WTC11 (cell line): ENCODE measurements at regions not wholly inside any gene's neighbourhood (a gene's known extent, or its start where the extent isn't known, plus 50 kb on each side); places are given as distances from the start of the nearest gene placed in this dataset.

ENCODE experiments used
- ATAC-seq: fragments of 200-7000 bp; cut with Tn5 transposase; 2 replicates; pipeline ENCODE4 v1.10.0; 2021; ENCODE audit warnings: mild to moderate bottlenecking, moderate library complexity
- CTCF ChIA-PET: fragments of 300-600 bp; sonication (Branson Sonifier 250); formaldehyde crosslinking; loops from one replicate; lab custom pipeline; 2021; ENCODE audit warnings: antibody characterized with exemption; lab: Charles Lee
- POLR2A ChIA-PET: fragments of 350-600 bp; sonication (Branson Sonifier 250); formaldehyde crosslinking; loops from one replicate; lab custom pipeline; 2021; ENCODE audit warnings: antibody characterized with exemption; lab: Charles Lee
- DNase-seq: peaks from one replicate; pipeline ENCODE4 v3.0.0; 2021; ENCODE audit warnings: low spot score
- H3K27ac Mint-ChIP-seq: 2 replicates; pipeline ENCODE4 v1.8.0; 2021; ENCODE audit warnings: mixed read lengths
- H3K27me3 Mint-ChIP-seq: 2 replicates; pipeline ENCODE4 v1.8.0; 2021; ENCODE audit warnings: low read depth, mild to moderate bottlenecking, moderate library complexity, mixed read lengths
- H3K36me3 Mint-ChIP-seq: 2 replicates; pipeline ENCODE4 v1.8.0; 2021; ENCODE audit warnings: mixed read lengths
- H3K4me1 Mint-ChIP-seq: 2 replicates; pipeline ENCODE4 v1.8.0; 2022; ENCODE audit warnings: mixed read lengths
- H3K4me3 Mint-ChIP-seq: 2 replicates; pipeline ENCODE4 v1.8.0; 2021; ENCODE audit warnings: mild to moderate bottlenecking, moderate library complexity, mixed read lengths
- H3K9me3 Mint-ChIP-seq: 2 replicates; pipeline ENCODE4 v1.8.0; 2021; ENCODE audit warnings: mixed read lengths
- ARID4B ChIP-seq: sonication (generic); formaldehyde crosslinking; IDR thresholded peaks from 2 replicates; pipeline ENCODE4 v1.8.0; 2023; ENCODE audit warnings: missing genetic modification reagents, mild to moderate bottlenecking, borderline replicate concordance
- EMX1 ChIP-seq: fragments of 250-450 bp; sonication (Bioruptor Pico); IDR thresholded peaks from 2 replicates; pipeline ENCODE4 v1.8.0; 2021; ENCODE audit warnings: mild to moderate bottlenecking
- ETV6 ChIP-seq: sonication (generic); formaldehyde crosslinking; IDR thresholded peaks from 2 replicates; pipeline ENCODE4 v1.8.1; 2022; ENCODE audit warnings: mild to moderate bottlenecking, missing genetic modification reagents
- FOXJ3 ChIP-seq: sonication (generic); formaldehyde crosslinking; IDR thresholded peaks from 2 replicates; pipeline ENCODE4 v1.9.0; 2021; ENCODE audit warnings: missing genetic modification reagents, mild to moderate bottlenecking, borderline replicate concordance
- FOXK1 ChIP-seq: sonication (generic); formaldehyde crosslinking; IDR thresholded peaks from 2 replicates; pipeline ENCODE4 v1.8.0; 2022; ENCODE audit warnings: mild to moderate bottlenecking, moderate library complexity, missing genetic modification reagents
- FOXP4 ChIP-seq: sonication (generic); formaldehyde crosslinking; IDR thresholded peaks from 2 replicates; pipeline ENCODE4 v1.8.0; 2022; ENCODE audit warnings: mild to moderate bottlenecking, missing genetic modification reagents
- GTF2I ChIP-seq: fragments of 250-450 bp; sonication (Bioruptor Pico); conservative IDR thresholded peaks from 2 replicates; pipeline ENCODE4 v1.4.0; 2021; ENCODE audit warnings: mild to moderate bottlenecking
- MAX ChIP-seq: sonication (generic); formaldehyde crosslinking; IDR thresholded peaks from 2 replicates; pipeline ENCODE4 v1.8.0; 2022; ENCODE audit warnings: mild to moderate bottlenecking, missing genetic modification reagents
- NFATC4 ChIP-seq: fragments of 250-450 bp; sonication (Bioruptor Pico); IDR thresholded peaks from 2 replicates; pipeline ENCODE4 v1.9.0; 2021; ENCODE audit warnings: mild to moderate bottlenecking
- NFE2L1 ChIP-seq: sonication (generic); formaldehyde crosslinking; IDR thresholded peaks from 2 replicates; pipeline ENCODE4 v1.8.1; 2023; ENCODE audit warnings: missing genetic modification reagents
- NR2C2 ChIP-seq: sonication (generic); formaldehyde crosslinking; IDR thresholded peaks from 2 replicates; pipeline ENCODE4 v1.8.0; 2022; ENCODE audit warnings: mild to moderate bottlenecking, missing genetic modification reagents
- PRRX2 ChIP-seq: fragments of 250-450 bp; sonication (Bioruptor Pico); IDR thresholded peaks from 2 replicates; pipeline ENCODE4 v1.8.0; 2021; ENCODE audit warnings: mild to moderate bottlenecking
- TEAD4 ChIP-seq: sonication (generic); formaldehyde crosslinking; IDR thresholded peaks from 2 replicates; pipeline ENCODE4 v1.8.0; 2022; ENCODE audit warnings: mild to moderate bottlenecking, missing genetic modification reagents
- ZMAT4 ChIP-seq: fragments of 250-450 bp; sonication (Bioruptor Pico); IDR thresholded peaks from 2 replicates; pipeline ENCODE4 v1.9.0; 2021; ENCODE audit warnings: mild to moderate bottlenecking
- ZNF121 ChIP-seq: sonication (generic); formaldehyde crosslinking; IDR thresholded peaks from 2 replicates; pipeline ENCODE4 v1.8.0; 2023; ENCODE audit warnings: missing genetic modification reagents
- ZNF416 ChIP-seq: fragments of 250-450 bp; sonication (Bioruptor Pico); IDR thresholded peaks from 2 replicates; pipeline ENCODE4 v1.9.0; 2021; ENCODE audit warnings: mild to moderate bottlenecking, inconsistent platforms
- TF ChIP-seq, protein P1 (sequence below): sonication (generic); formaldehyde crosslinking; IDR thresholded peaks from 2 replicates; pipeline ENCODE4 v1.8.1; 2022; ENCODE audit warnings: low read depth, mild to moderate bottlenecking, moderate library complexity, missing genetic modification reagents, borderline replicate concordance
- TF ChIP-seq, protein P2 (sequence below): fragments of 250-450 bp; sonication (Bioruptor Pico); IDR thresholded peaks from 2 replicates; pipeline ENCODE4 v1.9.0; 2021; ENCODE audit warnings: moderate library complexity, mild to moderate bottlenecking, inconsistent platforms, borderline replicate concordance
- TF ChIP-seq, protein P3 (sequence below): sonication (generic); formaldehyde crosslinking; IDR thresholded peaks from 2 replicates; pipeline ENCODE4 v1.8.1; 2022; ENCODE audit warnings: mild to moderate bottlenecking, missing genetic modification reagents, moderate library complexity, borderline replicate concordance

DNA sequence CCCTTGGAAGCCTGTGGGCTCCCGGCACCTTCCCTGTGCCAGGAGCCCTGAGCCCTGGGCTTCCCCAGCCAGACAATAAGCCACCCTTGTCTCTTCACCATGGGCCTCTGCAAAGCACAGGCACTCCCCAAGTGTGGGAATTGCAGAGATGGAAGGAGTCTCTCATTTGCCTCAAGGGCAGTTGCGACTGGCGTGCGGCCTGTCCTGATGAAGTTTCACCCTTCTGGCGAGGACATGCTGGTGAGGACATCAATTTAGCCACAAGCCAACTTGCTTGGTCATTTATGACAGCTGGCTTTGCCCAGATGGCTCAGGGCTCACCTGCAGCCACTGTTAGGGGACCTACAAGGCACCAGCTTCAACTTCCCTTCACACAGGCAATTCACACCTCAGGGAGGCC lies 180.2 kb downstream of the ANAPC1 start:
- TF ChIP-seq, protein P1, sequence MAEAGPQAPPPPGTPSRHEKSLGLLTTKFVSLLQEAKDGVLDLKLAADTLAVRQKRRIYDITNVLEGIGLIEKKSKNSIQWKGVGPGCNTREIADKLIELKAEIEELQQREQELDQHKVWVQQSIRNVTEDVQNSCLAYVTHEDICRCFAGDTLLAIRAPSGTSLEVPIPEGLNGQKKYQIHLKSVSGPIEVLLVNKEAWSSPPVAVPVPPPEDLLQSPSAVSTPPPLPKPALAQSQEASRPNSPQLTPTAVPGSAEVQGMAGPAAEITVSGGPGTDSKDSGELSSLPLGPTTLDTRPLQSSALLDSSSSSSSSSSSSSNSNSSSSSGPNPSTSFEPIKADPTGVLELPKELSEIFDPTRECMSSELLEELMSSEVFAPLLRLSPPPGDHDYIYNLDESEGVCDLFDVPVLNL = no peak
- TF ChIP-seq ETV6 (CRISPR knock-in tag) (0 out of 2 replicates have a peak, but pooled peaks have one; percentile 25), FOXP4 (CRISPR knock-in tag) (0 out of 2 replicates have a peak, but pooled peaks have one; percentile 25), NFE2L1 (CRISPR knock-in tag) (no peak), ZNF121 (CRISPR knock-in tag) (no peak), ARID4B (CRISPR knock-in tag) (no peak), TEAD4 (CRISPR knock-in tag) (no peak), PRRX2 (CRISPR knock-in tag) (no peak), NFATC4 (CRISPR knock-in tag) (no peak), NR2C2 (CRISPR knock-in tag) (no peak), ZMAT4 (CRISPR knock-in tag) (no peak)
- TF ChIP-seq, protein P2, sequence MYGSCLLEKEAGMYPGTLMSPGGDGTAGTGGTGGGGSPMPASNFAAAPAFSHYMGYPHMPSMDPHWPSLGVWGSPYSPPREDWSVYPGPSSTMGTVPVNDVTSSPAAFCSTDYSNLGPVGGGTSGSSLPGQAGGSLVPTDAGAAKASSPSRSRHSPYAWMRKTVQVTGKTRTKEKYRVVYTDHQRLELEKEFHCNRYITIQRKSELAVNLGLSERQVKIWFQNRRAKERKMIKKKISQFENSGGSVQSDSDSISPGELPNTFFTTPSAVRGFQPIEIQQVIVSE = no peak
- Mint-ChIP-seq H3K27me3 (peaks cover 10% of the 10 kb centered on the region; the same call in 1 of the 2 replicates), H3K4me3 (no peak overlapping the region), H3K36me3 (peaks cover 7% of the 10 kb centered on the region; the same call in 1 of the 2 replicates), H3K27ac (no peak overlapping the region), H3K4me1 (peaks cover 61% of the 10 kb centered on the region), H3K9me3 (peaks cover 7% of the 10 kb centered on the region; the same call in 1 of the 2 replicates)
- POLR2A ChIA-PET = no interaction called here
- DNase-seq (no peak), ATAC-seq (no peak)
- CTCF ChIA-PET = no interaction called here

DNA sequence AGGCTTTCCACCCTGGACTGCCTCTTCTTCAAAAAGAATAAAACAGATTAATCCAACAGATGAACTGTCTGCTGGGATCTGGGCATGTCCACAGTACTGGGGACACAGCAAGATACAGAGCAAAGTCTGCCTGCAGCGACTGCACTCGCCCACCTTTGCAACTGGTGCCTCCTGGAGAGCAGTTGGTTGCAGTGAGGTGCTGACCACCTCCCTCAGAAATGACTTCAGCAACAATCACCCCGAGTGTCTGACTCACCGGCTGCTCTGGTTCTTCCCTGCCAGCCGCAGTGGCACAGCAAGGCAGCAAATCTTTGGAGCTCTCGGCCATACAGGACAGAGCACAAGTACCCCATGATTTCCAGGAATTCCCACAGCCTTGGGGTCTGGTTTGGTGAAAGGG lies 179.7 kb downstream of the ANAPC1 start:
- TF ChIP-seq FOXJ3 (CRISPR knock-in tag) = no peak
- ATAC-seq (no peak), DNase-seq (no peak)
- Mint-ChIP-seq H3K4me3 (no peak overlapping the region), H3K27ac (peak overlapping the region; percentile 19; the same call in 1 of the 2 replicates), H3K27me3 (peaks cover 10% of the 10 kb centered on the region; the same call in 1 of the 2 replicates), H3K36me3 (peaks cover 7% of the 10 kb centered on the region; the same call in 1 of the 2 replicates), H3K4me1 (peaks cover 57% of the 10 kb centered on the region), H3K9me3 (peaks cover 7% of the 10 kb centered on the region; the same call in 1 of the 2 replicates)
- ChIA-PET POLR2A (no interaction called here), CTCF (no interaction called here)

- Mint-ChIP-seq H3K9me3 (peaks cover 7% of the 10 kb centered on the region; the same call in 1 of the 2 replicates), H3K36me3 (peaks cover 7% of the 10 kb centered on the region; the same call in 1 of the 2 replicates), H3K27ac (peak overlapping the region; percentile 98), H3K27me3 (peaks cover 10% of the 10 kb centered on the region; the same call in 1 of the 2 replicates), H3K4me1 (peaks cover 67% of the 10 kb centered on the region), H3K4me3 (no peak overlapping the region)
- ChIA-PET CTCF (no interaction called here), POLR2A (no interaction called here)
- ATAC-seq = no peak
- TF ChIP-seq EMX1 (CRISPR knock-in tag) (no peak), ZNF416 (CRISPR knock-in tag) (no peak), GTF2I (CRISPR knock-in tag) (no peak), MAX (CRISPR knock-in tag) (0 out of 2 replicates have a peak, but pooled peaks have one; percentile 2), FOXK1 (CRISPR knock-in tag) (no peak)
- TF ChIP-seq, protein P3, sequence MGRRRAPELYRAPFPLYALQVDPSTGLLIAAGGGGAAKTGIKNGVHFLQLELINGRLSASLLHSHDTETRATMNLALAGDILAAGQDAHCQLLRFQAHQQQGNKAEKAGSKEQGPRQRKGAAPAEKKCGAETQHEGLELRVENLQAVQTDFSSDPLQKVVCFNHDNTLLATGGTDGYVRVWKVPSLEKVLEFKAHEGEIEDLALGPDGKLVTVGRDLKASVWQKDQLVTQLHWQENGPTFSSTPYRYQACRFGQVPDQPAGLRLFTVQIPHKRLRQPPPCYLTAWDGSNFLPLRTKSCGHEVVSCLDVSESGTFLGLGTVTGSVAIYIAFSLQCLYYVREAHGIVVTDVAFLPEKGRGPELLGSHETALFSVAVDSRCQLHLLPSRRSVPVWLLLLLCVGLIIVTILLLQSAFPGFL (CRISPR knock-in tag) = no peak
- no peak for DNase-seq
Measured at GRCh38 chr2:111705239-111705638, 178.8 kb downstream of the ANAPC1 start.
